RWPE2 (cell line): ENCODE measurements at regions not wholly inside any gene's neighbourhood (a gene's known extent, or its start where the extent isn't known, plus 50 kb on each side); places are given as distances from the start of the nearest gene placed in this dataset.

Experiments used
- ATAC-seq: fragments of 200-7000 bp; cut with Tn5 transposase; 3 replicates; pipeline ENCODE4 v1.9.1; 2021; ENCODE audit warnings: low read depth
- DNase-seq: peaks from one replicate; pipeline ENCODE4 v3.0.0-alpha.2; 2020; ENCODE audit warnings: low spot score
- H3K27ac ChIP-seq: fragments of 450-650 bp; 2 replicates; pipeline ENCODE4 v1.5.1; 2017; ENCODE audit warnings: mild to moderate bottlenecking; ENCODE audit not compliant: poor library complexity, severe bottlenecking
- H3K27me3 ChIP-seq: fragments of 250-450 bp; sonication (Bioruptor Pico); 2 replicates; pipeline ENCODE4 v1.5.1; 2021; ENCODE audit warnings: mild to moderate bottlenecking, moderate library complexity; ENCODE audit not compliant: insufficient read depth, poor library complexity, severe bottlenecking
- H3K36me3 ChIP-seq: fragments of 250-450 bp; sonication (Bioruptor Pico); 2 replicates; pipeline ENCODE4 v1.5.1; 2020; ENCODE audit warnings: low read depth, mild to moderate bottlenecking, moderate library complexity
- H3K4me1 ChIP-seq: fragments of 250-450 bp; sonication (Bioruptor Pico); 2 replicates; pipeline ENCODE4 v1.5.1; 2021; ENCODE audit warnings: mild to moderate bottlenecking, moderate library complexity; ENCODE audit not compliant: insufficient read depth, poor library complexity, severe bottlenecking
- H3K4me3 ChIP-seq: fragments of 250-450 bp; sonication (Bioruptor Pico); 2 replicates; pipeline ENCODE4 v1.5.1; 2021; ENCODE audit warnings: mild to moderate bottlenecking, moderate library complexity; ENCODE audit not compliant: severe bottlenecking
- H3K9me3 ChIP-seq: fragments of 250-450 bp; sonication (Bioruptor Pico); 2 replicates; pipeline ENCODE4 v1.5.1; 2021; ENCODE audit warnings: mild to moderate bottlenecking, moderate library complexity; ENCODE audit not compliant: severe bottlenecking
- CTCF ChIP-seq: fragments of 450-650 bp; IDR thresholded peaks from one replicate; pipeline ENCODE4 v1.5.1; 2017; ENCODE audit warnings: mild to moderate bottlenecking, moderate library complexity; ENCODE audit not compliant: poor library complexity, severe bottlenecking

DNA sequence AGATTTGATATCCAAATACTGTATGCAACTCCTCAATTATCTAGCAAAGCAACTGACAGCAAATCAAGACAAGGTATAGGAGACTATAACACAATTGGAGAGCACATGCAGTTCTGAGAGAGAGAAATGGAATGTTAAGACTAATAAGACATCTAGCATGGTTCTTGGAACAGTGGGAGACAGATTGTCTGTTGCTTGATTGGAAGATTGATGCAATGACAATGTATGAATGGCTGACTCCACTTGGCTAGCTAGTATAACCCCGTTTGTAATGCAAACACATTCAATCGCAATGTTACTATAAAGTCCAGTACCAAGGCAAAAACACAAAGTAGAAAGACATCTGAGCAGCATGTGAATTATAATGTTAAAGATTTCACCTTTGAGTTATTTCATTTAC is 179.3 kb downstream of the RPL10L start:
- no peak for TF ChIP-seq CTCF
- DNase-seq: no peak
- ATAC-seq: no peak
- Histone ChIP-seq H3K27me3 (no peaks in the 10 kb centered on the region), H3K36me3 (no peaks in the 10 kb centered on the region), H3K27ac (no peak overlapping the region), H3K9me3 (no peaks in the 10 kb centered on the region), H3K4me1 (no peaks in the 10 kb centered on the region), H3K4me3 (no peak overlapping the region)

DNA sequence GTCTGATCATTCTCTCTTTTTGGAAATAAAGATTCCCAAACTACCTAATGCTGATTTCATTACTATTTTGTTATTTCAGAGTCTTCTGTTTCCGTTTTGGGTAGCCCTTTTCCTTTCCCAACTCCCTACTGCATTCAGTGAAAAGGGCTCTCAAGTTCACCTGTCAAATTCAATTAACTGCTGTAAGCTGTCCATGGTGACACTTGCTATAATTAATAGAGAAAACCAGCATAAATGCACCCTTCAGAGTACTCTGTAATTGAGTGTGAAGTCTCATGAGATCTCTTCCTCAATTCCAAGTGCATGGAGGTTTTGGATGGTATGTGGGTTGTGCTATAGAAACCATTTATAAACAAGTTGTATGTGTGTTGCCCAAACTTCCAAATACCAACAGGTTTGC is 187.2 kb downstream of the RPL10L start:
- Histone ChIP-seq H3K4me1 (no peaks in the 10 kb centered on the region), H3K27ac (no peak overlapping the region), H3K27me3 (peaks cover 6% of the 10 kb centered on the region), H3K36me3 (no peaks in the 10 kb centered on the region), H3K4me3 (no peak overlapping the region), H3K9me3 (no peaks in the 10 kb centered on the region)
- no peak for TF ChIP-seq CTCF
- no peak for DNase-seq
- ATAC-seq: no peak

DNA sequence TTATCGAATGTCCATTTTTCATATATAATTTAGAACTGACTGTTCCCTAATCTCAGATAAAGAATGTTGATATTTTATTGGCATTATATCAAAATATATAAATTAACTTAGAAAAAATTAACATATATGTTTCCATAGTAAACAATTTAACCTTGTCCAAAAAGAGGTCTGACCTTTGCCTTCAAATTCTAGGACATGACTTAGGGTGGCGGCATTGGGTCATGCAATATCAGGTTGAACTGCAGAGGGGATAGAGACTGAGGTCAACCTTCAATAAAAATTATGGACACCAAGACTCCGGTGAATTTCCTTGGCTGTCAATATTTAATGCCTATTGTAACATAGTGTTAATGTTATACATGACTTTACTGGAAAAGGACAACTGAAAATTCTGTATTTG is 199.8 kb downstream of the RPL10L start:
- Histone ChIP-seq H3K4me3 (no peak overlapping the region), H3K4me1 (no peaks in the 10 kb centered on the region), H3K36me3 (no peaks in the 10 kb centered on the region), H3K27me3 (peaks cover 11% of the 10 kb centered on the region), H3K9me3 (no peaks in the 10 kb centered on the region), H3K27ac (no peak overlapping the region)
- DNase-seq (no peak), ATAC-seq (no peak)
- TF ChIP-seq CTCF: peak; percentile 33

DNA sequence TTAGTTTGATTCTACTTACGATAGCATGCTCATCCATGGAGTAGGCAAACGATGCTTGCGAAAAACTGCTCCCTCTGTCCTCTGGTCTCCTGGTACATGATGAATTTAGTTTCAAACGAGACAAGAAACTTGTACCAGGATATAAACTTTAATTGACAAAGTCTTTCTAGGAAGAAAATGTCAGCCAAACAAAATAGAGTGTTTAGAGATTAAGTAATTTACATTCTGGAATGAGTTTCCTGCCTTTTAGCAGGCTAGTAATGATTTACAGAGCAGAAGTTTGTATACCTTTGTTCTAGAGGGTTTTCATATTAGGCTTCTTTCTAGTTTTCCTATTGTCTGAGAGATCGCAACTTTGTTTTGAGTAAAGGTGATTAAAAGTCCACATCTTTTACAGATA is 206.9 kb downstream of the RPL10L start:
- H3K36me3 ChIP-seq: no peaks in the 10 kb centered on the region
- DNase-seq (no peak), ATAC-seq (no peak)
- H3K9me3 ChIP-seq: no peaks in the 10 kb centered on the region
- no peak for TF ChIP-seq CTCF
- no peak overlapping the region for H3K27ac ChIP-seq
- H3K4me3 ChIP-seq: no peak overlapping the region
- H3K27me3 ChIP-seq: peaks cover 4% of the 10 kb centered on the region
- no peaks in the 10 kb centered on the region for H3K4me1 ChIP-seq

DNA sequence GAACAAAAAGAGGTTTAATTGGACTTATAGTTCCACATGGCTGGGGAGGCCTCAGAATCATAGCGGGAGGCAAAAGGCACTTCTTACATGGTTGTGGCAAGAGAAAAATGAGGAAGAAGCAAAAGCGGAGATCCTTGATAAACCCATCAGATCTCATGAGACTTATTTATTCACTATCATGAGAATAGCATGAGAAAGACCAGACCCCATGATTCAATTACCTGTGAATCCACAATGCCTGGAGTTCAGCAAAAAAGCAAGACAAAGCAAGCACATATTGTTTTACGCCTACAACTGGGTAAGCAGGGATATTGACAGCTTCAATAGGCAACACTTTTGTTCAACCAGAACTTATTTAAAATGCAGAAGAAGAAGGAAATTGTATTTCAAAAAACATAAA is 218.2 kb downstream of the RPL10L start:
- Histone ChIP-seq H3K9me3 (no peaks in the 10 kb centered on the region), H3K27me3 (peaks cover 10% of the 10 kb centered on the region), H3K27ac (no peak overlapping the region), H3K4me1 (no peaks in the 10 kb centered on the region), H3K36me3 (no peaks in the 10 kb centered on the region), H3K4me3 (no peak overlapping the region)
- TF ChIP-seq CTCF: no peak
- ATAC-seq (no peak), DNase-seq (no peak)
